T-cell (primary cell): ENCODE measurements at regions not wholly inside any gene's neighbourhood (a gene's known extent, or its start where the extent isn't known, plus 50 kb on each side); places are given as distances from the start of the nearest gene placed in this dataset.

Experiments used
- ATAC-seq, 4 experiments: fragments of 200-7000 bp in 3 of 4; fragments of 150-1000 bp in 1 of 4; cut with Tn5 transposase; replicated peaks in 1 of 4; 1 replicate in 3 of 4; 2 replicates in 1 of 4; pipeline ENCODE4 v1.10.0; 2021; ENCODE audit warnings: moderate library complexity in 3 of 4, mild to moderate bottlenecking in 2 of 4, moderate number of reproducible peaks in 1 of 4
- CTCF ChIA-PET, 2 donors: fragments of 300-600 bp; sonication (Branson Sonifier 250); formaldehyde crosslinking; loops; one replicate each; lab custom pipeline; 2022; ENCODE audit warnings: antibody characterized with exemption in 2 of 2; lab: Charles Lee
- POLR2A ChIA-PET, 2 donors: fragments of 300-600 bp; sonication (Branson Sonifier 250); formaldehyde crosslinking; loops; one replicate each; lab custom pipeline; 2022; ENCODE audit warnings: antibody characterized with exemption in 2 of 2; lab: Charles Lee
- DNase-seq, 35 experiments: peaks; one replicate each; pipeline versions ENCODE4 v3.0.0 to v3.0.0-alpha.2; 2013 to 2023
- H3K27ac ChIP-seq: one replicate; pipeline ENCODE4 v1.5.1; 2013; ENCODE audit warnings: low read length
- H3K27me3 ChIP-seq, 2 experiments: replicated peaks in 1 of 2; 1 replicate in 1 of 2; 2 replicates in 1 of 2; pipeline versions ENCODE4 v1.6.1 to v1.7.0; 2013; ENCODE audit warnings: low read length in 1 of 2, mixed read lengths in 1 of 2; ENCODE audit not compliant: control insufficient read depth in 2 of 2, insufficient read depth in 2 of 2; ENCODE audit errors: extremely low read depth in 1 of 2
- H3K36me3 ChIP-seq, 2 donors: 1 replicate in 1 of 2; 2 replicates in 1 of 2; pipeline versions ENCODE4 v1.6.1 to v1.7.0; 2013; ENCODE audit warnings: low read length in 1 of 2; ENCODE audit not compliant: control insufficient read depth in 2 of 2, insufficient read depth in 1 of 2; ENCODE audit errors: extremely low read depth in 1 of 2
- H3K4me1 ChIP-seq, 2 experiments: 1 replicate in 1 of 2; 2 replicates in 1 of 2; pipeline versions ENCODE4 v1.6.1 to v1.7.0; 2013; ENCODE audit warnings: low read length in 2 of 2, mixed read lengths in 1 of 2; ENCODE audit not compliant: insufficient read depth in 2 of 2, control insufficient read depth in 1 of 2; ENCODE audit errors: extremely low read depth in 1 of 2
- H3K4me3 ChIP-seq, 2 donors: 1 replicate in 1 of 2; 2 replicates in 1 of 2; pipeline versions ENCODE4 v1.5.1 to v1.7.0; 2013; ENCODE audit warnings: mild to moderate bottlenecking in 2 of 2, low read length in 1 of 2, moderate library complexity in 1 of 2; ENCODE audit not compliant: control insufficient read depth in 1 of 2; ENCODE audit errors: extremely low read depth in 1 of 2
- H3K9me3 ChIP-seq: 2 replicates; pipeline ENCODE4 v1.7.0; 2013
- H3K27ac Mint-ChIP-seq, 2 donors: one replicate each; pipeline ENCODE4 v1.8.0; 2020 to 2021; ENCODE audit warnings: mild to moderate bottlenecking in 2 of 2, mixed read lengths in 2 of 2
- H3K27me3 Mint-ChIP-seq, 2 donors: one replicate each; pipeline ENCODE4 v1.8.0; 2021 to 2022; ENCODE audit warnings: mixed read lengths in 2 of 2
- H3K36me3 Mint-ChIP-seq: one replicate; pipeline ENCODE4 v1.8.0; 2021; ENCODE audit warnings: mixed read lengths
- H3K4me1 Mint-ChIP-seq, 3 donors: one replicate each; pipeline ENCODE4 v1.8.0; 2020 to 2022; ENCODE audit warnings: mixed read lengths in 3 of 3, mild to moderate bottlenecking in 1 of 3
- H3K4me3 Mint-ChIP-seq, 3 donors: one replicate each; pipeline ENCODE4 v1.8.0; 2020 to 2022; ENCODE audit warnings: mild to moderate bottlenecking in 3 of 3, mixed read lengths in 3 of 3, moderate library complexity in 3 of 3
- H3K9me3 Mint-ChIP-seq, 3 donors: one replicate each; pipeline ENCODE4 v1.8.0; 2020 to 2022; ENCODE audit warnings: mixed read lengths in 3 of 3
- WGBS: methylation state at CpG from one replicate; pipeline ENCODE4 v1.1.5; 2013; ENCODE audit warnings: missing lambda C conversion rate; ENCODE audit not compliant: insufficient coverage; 5-methylcytosine and 5-hydroxymethylcytosine counted together

- DNase-seq (no peak), ATAC-seq (no peak)
- H3K4me1 Mint-ChIP-seq, result no peaks in the 10 kb centered on the region
- Histone ChIP-seq H3K27ac (no peak overlapping the region), H3K4me1 (no peaks in the 10 kb centered on the region), H3K36me3 (no peaks in the 10 kb centered on the region), H3K9me3 (no peaks in the 10 kb centered on the region), H3K4me3 (no peak overlapping the region), H3K27me3 (peaks cover 0 to 15% of the 10 kb centered on the region in 2 experiments)
- no peak overlapping the region for H3K27ac Mint-ChIP-seq
- POLR2A ChIA-PET, result no interaction called here
- H3K27me3 Mint-ChIP-seq, result peaks cover 21% of the 10 kb centered on the region in 2 donors
- H3K9me3 Mint-ChIP-seq, result no peaks in the 10 kb centered on the region
- WGBS, result 100% methylated on average over 1 of the region's 4 CpGs
- no peak overlapping the region for H3K4me3 Mint-ChIP-seq
- H3K36me3 Mint-ChIP-seq, result no peaks in the 10 kb centered on the region
- CTCF ChIA-PET, result no interaction called here
These were observed 129.1 kb downstream of the TSN start for GRCh38 chr2:121884511-121884921.

- Histone ChIP-seq H3K27ac (no peak overlapping the region), H3K27me3 (peaks cover 0 to 15% of the 10 kb centered on the region in 2 experiments), H3K4me3 (no peak overlapping the region), H3K36me3 (no peaks in the 10 kb centered on the region), H3K9me3 (no peaks in the 10 kb centered on the region), H3K4me1 (no peaks in the 10 kb centered on the region)
- ATAC-seq, result no peak
- 86% methylated on average over 1 of the region's 4 CpGs for WGBS
- DNase-seq, result no peak
- Mint-ChIP-seq H3K9me3 (no peaks in the 10 kb centered on the region), H3K4me3 (no peak overlapping the region), H3K4me1 (no peaks in the 10 kb centered on the region), H3K36me3 (no peaks in the 10 kb centered on the region), H3K27me3 (peaks cover 18 to 20% of the 10 kb centered on the region in 2 donors), H3K27ac (no peak overlapping the region)
- POLR2A ChIA-PET, result no interaction called here
- CTCF ChIA-PET, result no interaction called here
These were observed 130.6 kb downstream of the TSN start for GRCh38 chr2:121886059-121886458.

- ChIA-PET POLR2A (no interaction called here), CTCF (no interaction called here)
- Histone ChIP-seq H3K27ac (no peak overlapping the region), H3K4me3 (no peak overlapping the region), H3K9me3 (no peaks in the 10 kb centered on the region), H3K27me3 (peaks cover 0 to 12% of the 10 kb centered on the region in 2 experiments), H3K4me1 (no peaks in the 10 kb centered on the region), H3K36me3 (no peaks in the 10 kb centered on the region)
- H3K4me3 Mint-ChIP-seq, result no peak overlapping the region
- no peak overlapping the region for H3K27ac Mint-ChIP-seq
- DNase-seq (no peak), ATAC-seq (no peak)
- no peaks in the 10 kb centered on the region for H3K9me3 Mint-ChIP-seq
- peaks cover 11 to 16% of the 10 kb centered on the region in 2 donors for H3K27me3 Mint-ChIP-seq
- WGBS, result 88% methylated on average over 16 of the region's 16 CpGs
- no peaks in the 10 kb centered on the region for H3K36me3 Mint-ChIP-seq
- no peaks in the 10 kb centered on the region for H3K4me1 Mint-ChIP-seq
These were observed 132.2 kb downstream of the TSN start for GRCh38 chr2:121887513-121888188.

- no peak for ATAC-seq
- Histone ChIP-seq H3K4me1 (no peaks in the 10 kb centered on the region), H3K36me3 (no peaks in the 10 kb centered on the region), H3K4me3 (no peak overlapping the region), H3K27me3 (peaks cover 0 to 12% of the 10 kb centered on the region in 2 experiments), H3K27ac (no peak overlapping the region), H3K9me3 (no peaks in the 10 kb centered on the region)
- H3K36me3 Mint-ChIP-seq, result no peaks in the 10 kb centered on the region
- DNase-seq, result no peak
- no peak overlapping the region for H3K4me3 Mint-ChIP-seq
- H3K27me3 Mint-ChIP-seq, result peaks cover 11 to 16% of the 10 kb centered on the region in 2 donors
- CTCF ChIA-PET, result no interaction called here
- POLR2A ChIA-PET, result no interaction called here
- H3K4me1 Mint-ChIP-seq, result no peaks in the 10 kb centered on the region
- no peaks in the 10 kb centered on the region for H3K9me3 Mint-ChIP-seq
- 82% methylated on average over 1 of the region's 5 CpGs for WGBS
- H3K27ac Mint-ChIP-seq, result no peak overlapping the region
These were observed 132.7 kb downstream of the TSN start for GRCh38 chr2:121888189-121888557.

GRCh38 chr2:121890041-121890440 lies 134.6 kb downstream of the TSN start:
- Mint-ChIP-seq H3K4me1 (no peaks in the 10 kb centered on the region), H3K27me3 (peaks cover 11 to 14% of the 10 kb centered on the region in 2 donors), H3K4me3 (no peak overlapping the region), H3K27ac (no peak overlapping the region), H3K36me3 (no peaks in the 10 kb centered on the region), H3K9me3 (no peaks in the 10 kb centered on the region)
- ChIA-PET CTCF (interaction anchor here in 1 of 2 donors (0.5 to 0.6 kb wide), 2 partner anchors 31 to 499 kb away, joined by 3 to 17 read pairs; no protein-coding TSS in a partner anchor), POLR2A (no interaction called here)
- H3K27me3 ChIP-seq, result peaks cover 0 to 5% of the 10 kb centered on the region in 2 experiments
- no peak for DNase-seq
- H3K27ac ChIP-seq, result no peak overlapping the region
- no peak for ATAC-seq
- no peaks in the 10 kb centered on the region for H3K36me3 ChIP-seq
- H3K4me1 ChIP-seq, result no peaks in the 10 kb centered on the region
- H3K4me3 ChIP-seq, result no peak overlapping the region
- 56% methylated on average over 2 of the region's 9 CpGs for WGBS
- no peaks in the 10 kb centered on the region for H3K9me3 ChIP-seq

GRCh38 chr2:121895723-121896571 lies 140.5 kb downstream of the TSN start:
- no peaks in the 10 kb centered on the region for H3K27me3 Mint-ChIP-seq
- Histone ChIP-seq H3K9me3 (no peaks in the 10 kb centered on the region), H3K27ac (no peak overlapping the region), H3K36me3 (no peaks in the 10 kb centered on the region), H3K4me3 (no peak overlapping the region), H3K27me3 (peaks cover 0 to 4% of the 10 kb centered on the region in 2 experiments), H3K4me1 (no peaks in the 10 kb centered on the region)
- H3K4me3 Mint-ChIP-seq, result no peak overlapping the region
- WGBS, result 73% methylated on average over 8 of the region's 14 CpGs
- H3K9me3 Mint-ChIP-seq, result no peaks in the 10 kb centered on the region
- POLR2A ChIA-PET, result no interaction called here
- no peak for DNase-seq
- no peaks in the 10 kb centered on the region for H3K36me3 Mint-ChIP-seq
- no peak overlapping the region for H3K27ac Mint-ChIP-seq
- no peaks in the 10 kb centered on the region for H3K4me1 Mint-ChIP-seq
- CTCF ChIA-PET, result no interaction called here
- ATAC-seq, result no peak
